Fibroblast of skin of left quadriceps (primary cell): ENCODE measurements at regions not wholly inside any gene's neighbourhood (a gene's known extent, or its start where the extent isn't known, plus 50 kb on each side); places are given as distances from the start of the nearest gene placed in this dataset.

Source experiments
- DNase-seq, 2 experiments: peaks; one replicate each; pipeline ENCODE4 v3.0.0-alpha.2; 2013; ENCODE audit warnings: low read depth in 2 of 2

DNA sequence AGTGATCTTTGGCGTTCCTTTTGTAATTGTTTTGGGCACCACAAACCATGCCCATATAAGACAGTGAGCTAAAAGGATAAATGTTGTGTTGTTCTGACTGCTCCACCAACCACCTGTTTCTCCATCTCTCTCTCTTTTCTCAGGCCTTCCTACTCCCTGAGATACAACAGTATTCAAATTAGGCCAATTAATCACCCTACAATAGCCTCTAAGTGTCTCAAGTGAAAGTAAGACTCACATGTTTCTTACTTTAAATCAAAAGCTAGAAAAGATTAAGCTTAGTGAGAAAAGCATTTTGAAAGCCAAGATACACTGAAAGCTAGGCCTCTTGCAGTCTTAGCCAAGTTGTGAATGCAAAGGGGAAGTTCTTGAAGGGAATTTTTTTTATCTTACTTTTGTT lies 268.8 kb upstream of the NREP start:
- no peak for DNase-seq

DNA sequence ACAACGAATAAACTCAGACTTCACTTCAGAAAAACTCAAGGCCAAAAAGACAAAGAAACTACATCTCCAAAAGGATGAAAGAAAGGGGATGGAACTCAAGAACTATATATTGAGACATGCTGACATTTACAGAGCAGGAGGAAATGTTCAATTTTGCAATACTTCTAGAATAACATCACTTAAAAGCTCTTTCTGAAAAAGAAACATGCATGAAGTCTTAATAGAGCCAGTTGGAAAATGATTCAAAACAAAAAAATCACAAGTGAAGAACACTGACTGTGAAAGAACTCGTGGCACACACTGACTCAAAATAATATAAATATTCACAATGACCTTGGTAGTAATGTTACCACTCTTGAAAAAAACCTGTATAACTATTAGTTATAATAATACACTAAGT lies 267.8 kb upstream of the NREP start:
- DNase-seq, result no peak

DNA sequence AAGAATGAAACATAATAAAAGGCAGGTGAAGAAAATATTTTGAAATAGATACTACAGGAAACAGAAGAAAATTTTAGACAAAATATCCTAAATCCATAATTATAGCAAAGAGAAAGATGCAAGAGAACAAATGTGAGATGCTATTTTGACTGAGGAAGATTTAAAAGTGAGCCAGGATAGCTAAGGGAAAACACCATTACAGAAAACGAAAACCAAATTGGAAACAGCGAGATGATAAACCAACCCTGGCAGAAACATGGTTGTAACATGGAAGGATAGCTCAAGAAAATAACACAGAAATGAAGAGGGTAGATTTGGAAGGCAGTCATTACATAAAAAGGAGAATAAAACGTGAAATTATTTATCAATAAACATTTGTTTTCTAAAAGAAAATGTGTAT lies 267.2 kb upstream of the NREP start:
- DNase-seq, result no peak

DNA sequence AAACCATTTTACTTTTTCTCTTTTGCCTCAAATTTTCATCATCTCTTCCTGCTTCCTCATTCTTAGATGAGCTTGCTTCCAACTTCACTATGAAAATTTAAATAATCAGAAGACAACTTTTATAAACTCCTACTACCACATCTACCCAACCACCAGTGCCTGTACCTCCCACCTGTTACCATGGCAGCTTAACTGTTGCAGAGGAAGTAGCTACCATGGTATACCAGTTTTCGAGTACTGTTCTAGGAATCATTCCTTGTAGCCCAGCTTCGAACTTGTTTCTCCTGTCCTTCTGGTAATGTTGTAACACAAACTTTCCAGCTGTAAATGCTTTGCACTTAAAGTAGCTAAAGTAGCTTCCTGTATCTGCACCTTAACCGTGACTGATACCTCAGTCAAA lies 266.8 kb upstream of the NREP start:
- DNase-seq, result no peak

DNA sequence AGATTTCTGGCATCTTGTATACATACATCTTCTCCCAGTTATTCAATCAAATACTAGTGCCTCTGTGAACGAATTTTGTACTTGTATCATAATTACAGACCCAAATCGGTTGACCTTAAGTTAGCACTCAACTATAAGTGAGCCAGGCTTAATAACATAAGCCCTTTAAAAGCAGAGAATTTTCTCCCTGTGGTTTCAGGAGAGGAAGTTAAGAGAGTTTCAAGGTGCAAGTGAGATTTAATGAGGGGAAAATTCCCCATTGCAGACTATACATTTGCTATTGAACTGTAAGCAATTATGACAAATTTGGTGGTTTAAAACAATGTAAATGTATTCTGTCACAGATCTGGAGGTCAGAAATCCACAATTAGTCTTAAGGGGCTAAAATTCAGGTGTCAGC lies 261.9 kb upstream of the NREP start:
- DNase-seq, result no peak

DNA sequence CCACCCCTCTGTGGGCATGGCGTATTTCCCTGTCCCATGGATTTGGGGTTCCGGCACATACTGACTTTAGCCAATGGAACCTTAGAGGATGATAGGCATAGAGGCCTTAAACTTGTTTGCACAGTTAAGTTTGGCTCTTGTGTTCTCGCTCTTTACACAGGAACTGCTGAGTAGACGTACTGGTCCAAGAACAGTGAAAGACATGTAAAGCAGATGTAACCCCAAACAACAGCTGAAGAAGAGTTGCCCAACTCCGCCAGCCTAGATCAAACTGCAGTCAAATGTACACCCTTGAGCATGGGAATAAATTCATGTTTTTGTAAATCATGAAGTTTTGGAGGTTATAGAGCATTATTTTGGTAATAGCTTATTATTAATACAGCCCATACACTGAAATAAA lies 260.0 kb upstream of the NREP start:
- no peak for DNase-seq

DNA sequence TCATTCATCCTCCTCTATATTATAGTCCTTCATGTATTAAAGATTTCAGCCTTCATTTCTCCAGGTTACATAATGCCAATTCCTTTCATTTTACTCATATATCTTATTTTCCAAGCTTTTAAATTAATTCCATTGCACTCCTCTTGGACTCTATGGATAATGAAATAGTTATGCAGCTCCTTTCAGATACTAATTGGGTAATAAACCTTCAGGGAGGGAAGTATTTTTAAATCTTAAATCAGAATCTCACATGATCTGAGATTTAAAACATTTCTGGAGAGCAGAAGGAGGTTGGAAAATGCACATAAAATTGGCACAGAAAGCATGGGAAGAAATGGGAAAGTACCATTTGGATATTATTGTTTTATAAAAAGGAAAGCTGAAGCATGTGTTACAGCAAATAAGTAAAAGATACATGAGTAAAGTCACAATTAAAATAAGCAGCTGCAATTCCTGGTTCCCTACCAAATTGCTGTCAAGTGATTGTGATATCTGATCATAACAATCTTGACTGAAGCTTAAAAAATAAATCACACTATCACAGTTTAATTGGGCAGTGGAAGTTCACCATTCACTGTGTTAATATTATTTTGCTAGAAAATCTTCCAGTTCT lies 257.9 kb upstream of the NREP start:
- DNase-seq, result peak in 1 of 2 experiments; percentile 52

DNA sequence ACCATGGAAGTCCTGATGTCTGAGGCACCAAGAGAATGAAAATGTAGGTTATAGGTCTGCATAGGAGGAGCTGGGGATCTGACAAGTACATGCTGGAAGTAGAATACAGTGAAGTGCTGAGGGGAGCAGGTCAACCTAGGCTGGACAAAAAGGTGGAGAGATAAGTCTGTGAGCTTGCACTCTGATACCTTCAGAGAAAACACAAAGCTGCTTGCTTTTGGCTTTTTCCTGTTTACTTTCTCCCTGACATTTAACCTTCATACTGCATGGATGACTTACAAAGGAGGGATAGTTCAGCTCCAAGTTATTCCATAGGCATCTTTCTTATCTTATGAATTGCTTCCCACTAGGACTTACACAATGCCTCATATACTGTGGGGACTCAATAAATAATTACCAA lies 256.7 kb upstream of the NREP start:
- no peak for DNase-seq

DNA sequence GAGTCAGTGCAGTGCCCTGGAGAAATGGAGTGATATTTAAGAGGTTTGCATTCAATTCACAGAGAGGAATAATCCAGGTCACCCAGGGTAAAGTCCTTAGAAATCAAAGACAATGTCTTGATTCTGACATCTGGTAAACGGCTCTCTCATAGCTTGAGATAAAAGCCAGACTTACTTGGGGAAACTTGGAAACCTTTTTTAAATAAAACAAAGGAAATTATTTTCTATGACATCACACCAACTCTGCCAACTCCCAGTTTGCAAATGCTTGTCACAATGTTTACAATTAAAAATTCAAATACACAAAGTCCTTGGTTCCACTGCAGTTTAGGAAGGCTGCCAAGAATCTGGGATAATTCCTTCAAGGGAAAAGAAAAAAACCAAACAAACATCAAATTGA lies 255.1 kb upstream of the NREP start:
- DNase-seq, result no peak

DNA sequence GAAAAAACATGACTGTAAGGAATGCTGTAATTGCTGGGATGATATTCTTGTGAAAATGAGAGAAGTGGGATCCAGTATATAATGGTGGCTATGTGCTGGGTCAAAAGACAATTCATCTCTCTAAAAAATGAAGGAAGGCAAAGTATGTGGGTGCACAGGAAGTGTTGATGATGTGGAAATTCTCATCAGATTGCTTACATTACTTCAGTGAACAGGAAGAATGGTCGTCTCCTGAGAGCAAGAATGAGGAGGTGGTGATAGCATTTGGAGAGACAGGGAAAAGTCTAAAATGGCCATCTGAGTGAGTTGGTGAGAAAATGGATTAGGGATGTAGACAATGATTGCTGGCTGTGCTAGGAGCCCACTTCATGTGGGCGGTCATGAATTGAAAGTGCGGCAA lies 253.5 kb upstream of the NREP start:
- no peak for DNase-seq

DNA sequence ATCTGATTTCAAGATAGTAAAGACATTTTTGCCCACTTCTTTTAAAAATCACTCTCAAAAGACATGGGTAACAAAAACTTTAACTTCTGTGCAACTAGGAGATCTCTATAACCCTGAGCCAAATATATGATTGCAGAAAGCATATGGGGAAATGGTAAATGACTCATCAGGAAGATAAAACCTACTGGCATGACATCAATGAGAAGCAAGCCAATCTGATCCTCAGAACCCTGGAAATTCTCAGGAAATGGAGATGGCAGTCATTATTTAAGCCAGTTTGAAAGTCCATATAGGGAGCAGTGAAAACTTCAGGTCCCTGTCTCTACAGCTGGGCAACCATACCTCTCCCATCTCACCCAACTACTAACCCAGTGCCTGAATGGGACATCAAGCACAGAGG lies 249.7 kb upstream of the NREP start:
- DNase-seq, result no peak

DNA sequence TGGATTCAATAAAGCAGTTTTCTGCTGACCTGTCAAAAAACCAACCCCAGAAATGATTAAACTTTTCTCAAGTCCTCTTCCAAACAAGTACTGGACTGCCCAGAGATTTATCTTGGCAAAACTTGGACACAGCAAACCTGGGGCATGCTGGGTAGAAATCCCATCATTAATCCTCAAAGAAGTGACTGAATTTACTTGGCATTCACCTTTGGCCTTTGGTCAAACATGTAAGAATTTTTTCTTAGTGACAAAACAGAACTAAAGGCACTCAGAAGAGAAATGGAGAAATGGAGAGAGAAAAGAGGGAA lies 248.6 kb upstream of the NREP start:
- no peak for DNase-seq

DNA sequence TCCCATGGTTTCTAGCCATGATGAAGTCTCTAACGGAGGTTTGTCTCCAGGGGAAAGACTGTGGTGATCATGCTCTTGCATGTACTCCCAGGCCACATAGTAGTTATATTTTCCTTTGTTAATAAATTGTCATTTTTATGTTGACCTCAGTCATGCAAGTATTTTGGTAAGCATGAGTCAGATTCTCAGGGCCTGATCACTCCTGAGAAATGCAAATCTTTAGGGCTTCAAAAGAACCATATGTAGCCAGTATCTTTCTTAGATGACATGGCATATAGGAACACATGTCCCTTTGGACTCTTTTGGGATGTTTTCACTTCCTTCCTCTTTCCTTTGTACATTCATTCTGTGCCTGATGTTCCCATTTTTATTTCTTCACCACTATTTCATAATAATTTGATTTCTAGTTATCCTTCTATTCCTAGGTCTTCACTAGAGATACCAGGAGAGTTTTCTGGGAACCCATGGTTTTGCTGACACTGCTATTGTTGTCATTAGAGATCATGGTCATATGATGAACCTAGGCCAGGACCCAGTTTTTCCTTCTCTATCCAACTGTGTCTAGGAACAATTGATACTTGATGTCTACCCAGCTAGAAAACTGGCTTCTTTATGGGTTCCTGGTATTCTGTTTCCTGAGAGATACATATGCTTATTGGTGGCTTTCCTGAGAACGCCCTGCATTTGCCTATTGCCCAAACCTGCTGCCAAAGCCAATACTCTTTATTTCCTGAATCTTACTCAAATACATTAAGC lies 248.1 kb upstream of the NREP start:
- peak; percentile 69 to 73 for DNase-seq

DNA sequence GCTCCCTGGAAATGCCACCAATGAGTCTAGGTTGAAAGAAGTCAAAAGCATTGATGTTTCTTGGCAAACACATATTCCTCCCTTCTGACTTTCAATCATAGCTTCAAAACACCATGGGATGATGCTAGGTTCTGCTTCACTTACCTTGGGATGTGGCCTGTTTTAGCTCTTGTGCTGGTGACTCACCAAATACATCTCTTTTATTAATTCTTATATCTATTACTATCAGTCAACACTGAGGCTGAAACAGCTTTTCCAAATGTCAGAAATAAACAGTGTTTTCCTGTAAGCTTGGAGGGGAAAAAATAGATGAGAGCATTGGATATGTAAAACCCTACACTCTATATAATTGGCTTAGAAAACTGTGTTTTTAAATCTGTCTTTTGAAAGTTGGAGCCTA lies 245.4 kb upstream of the NREP start:
- no peak for DNase-seq

DNA sequence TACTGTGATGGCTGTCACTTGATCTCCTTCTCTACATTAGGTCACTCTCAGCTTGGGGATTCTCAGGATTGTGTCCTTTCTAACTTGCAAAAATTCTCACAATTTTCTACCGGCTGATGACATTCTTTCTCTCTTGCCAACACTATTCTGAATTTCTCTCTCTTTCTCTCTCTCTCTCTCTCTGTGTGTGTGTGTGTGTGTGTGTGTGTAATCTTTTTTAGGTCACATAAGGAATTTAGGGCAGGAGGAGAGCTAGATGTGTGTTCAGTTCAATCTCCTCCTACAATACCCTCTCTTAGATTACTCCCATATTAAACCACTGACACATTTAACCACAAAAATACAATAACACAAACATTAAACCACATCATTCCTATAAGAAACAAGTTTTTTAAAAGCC lies 242.3 kb upstream of the NREP start:
- DNase-seq, result peak; percentile 74 to 78

DNA sequence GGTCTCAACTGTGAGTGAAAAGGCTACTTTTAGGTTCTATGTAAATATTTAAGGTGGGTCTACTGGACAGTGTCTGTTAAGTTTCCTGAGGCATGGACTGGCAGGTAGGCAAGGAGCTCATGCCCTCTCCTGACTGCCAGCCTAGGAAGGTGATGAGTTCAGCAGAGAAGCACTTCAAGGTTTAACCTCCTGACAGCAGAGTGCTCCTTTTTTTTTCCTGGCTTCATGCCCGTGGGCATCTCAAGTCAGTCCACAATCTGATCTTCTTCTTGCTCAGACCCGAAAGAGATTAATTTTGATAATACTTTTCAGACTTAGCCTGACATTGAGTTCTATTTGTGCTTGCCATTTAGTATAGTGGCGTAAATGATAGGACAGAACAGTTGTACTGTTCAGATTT lies 241.9 kb upstream of the NREP start:
- DNase-seq, result no peak

DNA sequence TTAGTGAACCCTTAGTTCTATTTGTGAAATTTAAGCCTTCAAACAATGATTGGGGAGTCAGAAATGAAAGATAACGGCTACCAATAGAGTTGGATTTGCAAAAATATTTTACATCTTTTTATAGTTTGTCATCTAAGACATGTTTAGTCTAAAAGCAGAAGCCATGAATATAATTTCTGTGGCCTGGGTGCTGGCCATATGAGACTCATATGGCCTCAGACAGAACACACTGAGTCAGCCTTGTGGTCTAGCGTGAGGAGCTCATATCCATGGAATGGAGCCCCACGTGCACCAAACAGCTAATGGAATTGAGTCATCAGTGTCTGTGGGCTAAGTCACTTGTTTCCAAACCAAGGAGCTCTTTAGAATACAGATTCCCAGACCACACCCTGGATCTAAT lies 240.7 kb upstream of the NREP start:
- DNase-seq, result peak; percentile 100

DNA sequence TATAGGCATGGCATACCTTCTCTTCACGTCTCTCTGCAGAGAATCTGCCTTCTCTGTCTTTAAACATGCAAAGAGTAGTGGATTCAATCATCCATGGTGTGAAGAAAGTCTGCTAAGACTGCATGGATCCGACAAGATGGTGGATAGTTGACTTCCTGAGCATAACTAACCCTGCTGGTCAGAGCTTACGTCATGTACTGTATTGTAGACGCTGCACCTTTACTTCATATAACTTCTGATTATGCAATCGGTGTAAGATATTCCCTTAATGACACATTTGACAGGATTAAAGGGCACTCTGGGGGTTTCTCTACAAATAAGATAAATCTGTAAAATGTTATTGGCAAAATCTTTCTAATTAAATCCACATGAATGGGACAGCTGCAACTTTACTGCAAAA lies 240.3 kb upstream of the NREP start:
- DNase-seq, result no peak

DNA sequence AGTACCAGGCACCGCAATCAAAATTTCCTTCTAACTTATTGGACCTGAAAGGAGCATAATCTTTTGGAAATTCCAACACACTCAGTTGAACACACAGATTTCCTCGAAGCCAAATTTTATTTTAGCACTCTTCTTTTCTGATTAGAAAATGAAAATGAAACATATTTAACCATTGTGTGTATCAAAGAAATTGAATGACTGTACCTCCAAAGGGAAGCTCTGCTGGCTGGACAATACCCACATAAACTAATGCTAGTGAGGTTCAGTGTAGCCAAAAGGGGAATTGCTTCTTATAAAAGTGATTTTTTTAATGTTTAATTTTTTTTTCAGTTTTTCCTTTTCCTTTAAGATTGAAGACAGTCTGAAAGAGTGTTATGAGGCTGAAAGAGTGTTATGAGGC lies 239.6 kb upstream of the NREP start:
- DNase-seq, result no peak

DNA sequence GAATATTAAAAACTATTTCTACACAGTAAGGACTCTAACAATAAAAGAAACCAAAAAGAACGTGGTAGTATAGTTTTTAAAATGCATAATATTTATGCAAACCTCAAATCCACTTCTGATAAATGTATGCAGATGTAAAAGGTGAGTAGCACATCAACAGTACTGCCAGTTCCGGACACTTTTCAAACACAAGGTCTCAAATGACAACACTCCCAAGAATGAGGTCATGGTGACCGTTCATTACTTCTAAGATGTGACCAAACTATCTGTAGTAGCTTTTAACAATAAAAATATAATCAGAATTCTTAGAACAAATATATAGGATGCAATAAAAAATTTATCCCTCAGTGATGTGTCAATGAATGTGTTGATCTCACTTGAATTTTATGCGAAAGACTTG lies 238.7 kb upstream of the NREP start:
- DNase-seq, result no peak

DNA sequence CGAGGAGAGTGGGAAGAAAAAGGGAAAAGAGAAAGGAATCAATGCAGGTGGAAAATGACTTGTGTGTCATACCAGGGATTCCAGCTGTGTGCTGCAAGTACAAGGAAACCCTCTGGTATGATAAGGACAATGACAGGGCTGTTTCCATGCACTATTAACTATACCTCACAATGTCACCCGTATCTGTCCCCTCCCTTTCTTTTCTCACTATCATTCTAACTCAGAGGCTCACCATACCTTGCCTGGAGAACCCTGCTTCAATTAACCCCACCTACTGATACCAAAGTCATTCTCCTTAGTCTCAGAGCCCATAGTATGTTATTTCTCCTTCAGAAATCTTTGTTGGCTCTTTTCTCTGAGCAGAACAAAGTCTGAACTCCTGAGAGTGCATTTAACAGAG lies 236.2 kb upstream of the NREP start:
- DNase-seq, result no peak

DNA sequence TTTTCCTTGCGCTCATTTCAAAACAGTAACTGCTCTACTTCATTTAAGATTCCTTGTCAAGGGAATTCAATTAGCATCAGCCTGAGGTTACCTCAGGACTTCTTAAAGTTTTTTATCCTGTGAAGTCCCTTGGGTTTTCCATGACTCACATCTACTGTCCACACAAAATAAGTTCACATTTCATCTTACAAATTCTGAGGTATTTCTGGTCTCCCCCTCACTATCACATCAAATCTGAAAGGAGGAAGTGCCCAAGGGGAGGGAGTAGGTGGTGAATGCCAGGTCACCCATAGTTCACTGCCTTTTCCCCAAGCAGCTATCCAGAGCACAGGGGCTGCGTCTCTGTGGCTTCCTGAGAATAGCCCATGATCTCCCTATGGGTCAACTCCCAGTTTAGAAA lies 227.1 kb upstream of the NREP start:
- peak; percentile 94 for DNase-seq

DNA sequence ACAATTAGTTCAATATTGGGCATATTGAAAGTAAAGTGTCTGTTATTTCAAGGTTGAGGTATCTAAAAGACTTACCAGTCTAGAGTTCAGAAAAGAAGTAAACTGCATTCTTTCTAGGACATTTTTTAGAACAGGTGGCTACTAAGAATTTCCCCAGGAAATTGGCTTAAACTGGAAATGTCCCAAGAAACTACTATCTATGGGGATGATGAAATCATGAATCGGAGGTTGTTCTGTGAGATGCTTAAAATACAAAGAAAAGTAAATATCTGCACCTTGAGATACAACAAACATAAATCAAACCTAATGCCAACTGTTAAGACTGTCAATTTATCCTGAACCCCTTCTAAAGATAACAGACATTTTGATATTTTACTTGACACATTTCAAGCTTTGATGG lies 226.5 kb upstream of the NREP start:
- no peak for DNase-seq

DNA sequence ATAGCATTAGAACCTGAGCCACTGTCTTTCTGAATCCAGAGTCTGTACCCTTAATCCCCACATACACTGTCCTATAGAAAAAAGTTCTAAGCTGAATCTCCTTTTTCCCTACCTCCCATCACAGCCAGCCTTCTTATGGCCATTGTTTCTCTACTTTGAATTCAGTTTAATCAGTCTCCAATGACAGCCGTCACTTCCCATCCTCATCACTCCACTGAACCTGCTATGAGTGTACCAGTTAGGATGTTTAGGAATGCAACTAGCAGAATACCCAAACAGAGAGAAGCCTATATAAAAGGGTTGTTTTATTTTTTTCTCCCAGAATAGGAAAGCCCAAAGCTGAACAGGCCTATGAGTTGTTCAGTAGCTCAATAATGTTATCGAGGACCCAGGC lies 220.4 kb upstream of the NREP start:
- DNase-seq, result no peak
